ENCODE measurements at regions not wholly inside any gene's neighbourhood (a gene's known extent, or its start where the extent isn't known, plus 50 kb on each side); places are given as distances from the start of the nearest gene placed in this dataset.

GRCh38 chr3:45330510-45331295 is 57.7 kb upstream of the LARS2 start:
- DNase-seq: no peak

GRCh38 chr3:45332493-45332892 is 55.9 kb upstream of the LARS2 start:
- DNase-seq: no peak

GRCh38 chr3:45332901-45333407 is 55.4 kb upstream of the LARS2 start:
- DNase-seq: no peak

- DNase-seq: peak; percentile 8
Measured at GRCh38 chr3:45333549-45333948, 54.8 kb upstream of the LARS2 start.

- no peak for DNase-seq
Measured at GRCh38 chr3:45337839-45338470, 50.4 kb upstream of the LARS2 start.

Data from NCI-H226 (cell line).